Heart left ventricle (tissue), 13 donors: ENCODE measurements at regions not wholly inside any gene's neighbourhood (a gene's known extent, or its start where the extent isn't known, plus 50 kb on each side); places are given as distances from the start of the nearest gene placed in this dataset.

Experiments
- CTCF ChIP-seq, 12 donors: fragments of 200-600 bp; sonication (generic) in 4 of 12; IDR thresholded peaks; one replicate each; pipeline versions ENCODE4 v1.5.0 to v1.8.0; 2018 to 2022; ENCODE audit warnings: antibody characterized with exemption in 12 of 12, mild to moderate bottlenecking in 5 of 12
- POLR2A ChIP-seq, 2 donors: fragments of 450-650 bp; IDR thresholded peaks; one replicate each; pipeline ENCODE4 v1.6.1; 2017; ENCODE audit warnings: antibody characterized with exemption in 2 of 2, mild to moderate bottlenecking in 2 of 2, moderate library complexity in 2 of 2
- donor health status: ischemic (EF 13 %, LVEDD 7.1; RV severe dilation, severe dysfunction).
- donor health status: DM: no; HTN: yes; CAD: no.
- donor health status: DM: no; HTN: no; CAD: no.
- donor health status: ischemic (EF 25% LVEDD 6.9; RV normal size, moderate dysfunction).
- donor health status: ischemic (EF 25% LVEDD 5.7; RV mildly dilated, moderate dysfunction).
- donor health status: ischemic (EF 35%, LVEDD 5.7; RV mildly dilated, moderate dysfunction).
- donor health status: nonischemic (EF 11% LVEDD 7.7; RV severe dilation, severe dysfunction).
- donor health status: DM: yes; HTN: yes; CAD: no.
- donor health status: PGD.
- donor health status: ischemic (EF 29% LVEDD 5.4; RV normal size, mild dysfunction).
- donor health status: nonischemic (EF 23%, LVEDD 6.1; RV moderate dilation, normal function).

- TF ChIP-seq CTCF (IDR thresholded peaks at IDR 0.05): no peak
- no peak for TF ChIP-seq POLR2A (IDR thresholded peaks at IDR 0.05)
Observed at GRCh38 chr5:17907094-17907493, 272.8 kb downstream of the TAF11L14 start.
